Fibroblast of gingiva (primary cell): ENCODE measurements at regions not wholly inside any gene's neighbourhood (a gene's known extent, or its start where the extent isn't known, plus 50 kb on each side); places are given as distances from the start of the nearest gene placed in this dataset.
A peak's percentile ranks its signal among the peaks of the same experiment; 100 is the strongest.
"Not testable (repeated sequence)": the region's sequence is repeated elsewhere in the genome, so short reads cannot be mapped to it uniquely, and the experiment has no call there.

Experiments used
- DNase-seq: peaks from one replicate; pipeline ENCODE4 v3.0.0-alpha.2; 2011; ENCODE audit warnings: low read depth

DNA sequence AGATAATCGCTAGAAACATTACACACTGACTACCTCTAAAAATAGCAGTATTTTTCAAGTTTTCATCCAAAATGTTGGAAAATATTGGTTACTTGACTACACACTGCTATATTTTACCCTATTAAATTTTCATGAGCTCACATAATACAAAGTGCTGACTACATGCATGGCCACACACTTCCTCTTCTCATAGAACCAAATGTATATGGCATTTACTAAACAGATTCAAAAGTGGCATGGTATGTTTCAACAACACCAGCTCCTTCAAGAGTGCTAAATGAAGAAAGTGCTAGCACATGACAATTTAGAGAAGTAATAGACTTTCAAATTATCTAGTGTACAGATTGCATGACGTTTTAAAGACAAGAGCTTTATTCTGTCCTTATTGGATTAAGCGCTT, 780.4 kb upstream of the SLITRK6 start:
- no peak for DNase-seq

DNA sequence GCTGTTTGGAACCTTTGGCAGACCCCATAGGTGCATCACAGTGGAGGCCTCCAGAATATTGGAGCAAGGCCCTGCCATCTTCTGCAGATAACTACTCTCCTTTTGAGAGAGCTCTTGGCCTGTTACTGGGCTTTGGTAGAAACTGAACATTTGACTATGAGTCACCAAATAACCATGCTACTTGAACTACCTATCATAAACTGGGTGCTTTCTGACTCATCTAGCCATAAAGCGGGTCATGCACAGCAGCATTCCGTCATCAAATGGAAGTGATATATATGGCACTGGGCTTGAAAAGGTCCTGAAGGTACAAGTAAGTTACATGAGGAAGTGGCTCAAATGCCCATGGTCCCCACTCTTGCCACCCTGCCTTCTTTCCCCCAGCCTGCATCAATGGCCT, 782.5 kb upstream of the SLITRK6 start:
- DNase-seq = no peak

DNA sequence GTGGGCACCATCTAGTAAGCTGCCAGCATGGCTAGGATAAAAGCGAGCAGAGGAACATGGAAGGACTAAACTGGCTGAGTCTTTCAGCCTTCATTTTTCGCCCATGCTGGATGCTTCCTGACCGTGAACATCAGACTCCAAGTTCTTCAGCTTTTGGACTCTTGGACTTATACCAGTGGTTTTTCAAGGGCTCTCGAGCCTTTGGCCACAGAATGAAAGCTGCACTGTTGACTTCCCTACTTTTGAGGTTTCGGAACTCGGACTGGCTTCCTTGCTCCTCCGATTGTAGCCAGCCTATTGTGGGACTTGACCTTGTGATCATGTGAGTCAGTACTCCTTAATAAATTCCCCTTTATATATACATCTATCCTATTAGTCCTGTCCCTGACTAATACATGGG, 785.1 kb upstream of the SLITRK6 start:
- DNase-seq = no peak

DNA sequence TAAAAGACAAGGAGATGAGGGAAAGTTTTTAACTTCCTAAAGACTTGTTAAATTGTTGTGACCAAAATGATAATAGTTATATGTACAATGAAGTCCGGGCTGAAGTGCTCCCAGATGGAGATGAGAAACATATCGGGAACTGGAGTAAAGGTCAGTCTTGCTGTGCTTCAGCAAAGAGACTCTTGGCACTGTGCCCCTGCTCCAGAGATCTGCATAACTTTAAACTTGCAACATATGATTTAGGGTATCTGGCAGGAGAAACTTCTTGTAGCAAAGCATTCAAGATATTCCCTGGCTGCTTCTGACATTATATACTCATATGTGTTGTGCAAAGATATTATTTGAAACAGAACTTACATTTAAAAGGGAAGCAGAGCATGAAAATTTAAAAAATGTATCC, 786.6 kb upstream of the SLITRK6 start:
- DNase-seq = peak; percentile 97

DNA sequence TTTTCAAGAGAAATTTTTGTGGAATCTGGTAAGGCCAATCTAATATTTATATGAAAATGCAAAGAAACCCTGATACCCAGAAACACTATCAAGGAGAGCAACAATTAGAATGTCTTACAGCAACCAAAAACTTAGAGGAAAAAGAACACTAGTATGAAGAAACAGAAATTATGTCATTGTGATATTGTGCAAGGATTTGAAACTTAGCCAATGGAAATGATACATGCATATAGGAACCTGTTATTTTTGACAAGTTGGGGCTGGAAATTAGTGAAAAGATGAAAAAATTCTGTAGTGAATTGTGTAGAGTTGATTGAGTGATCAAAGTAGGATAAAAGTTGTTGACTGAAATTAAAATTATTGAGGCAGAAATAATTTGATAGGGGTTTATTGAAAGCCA, 792.6 kb upstream of the SLITRK6 start:
- peak; percentile 19 for DNase-seq

DNA sequence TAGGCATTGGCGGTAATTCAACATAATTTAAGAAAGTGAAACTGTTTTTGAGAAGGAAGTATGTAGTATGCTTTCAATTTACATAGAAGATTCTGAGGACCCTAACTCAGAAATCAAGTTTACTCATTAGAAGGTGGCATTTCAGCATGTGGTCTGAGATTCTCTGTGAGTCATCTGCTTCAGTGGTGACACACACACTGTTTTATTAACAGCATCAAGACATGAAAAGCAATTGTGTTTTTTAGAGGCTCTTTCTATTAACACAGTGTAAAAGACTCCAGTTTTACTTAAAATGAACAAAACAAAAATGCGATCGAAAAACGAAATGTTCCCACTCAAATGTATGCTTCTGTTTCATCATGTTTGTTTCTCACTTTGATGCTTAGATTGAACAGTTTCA, 802.1 kb upstream of the SLITRK6 start:
- no peak for DNase-seq

DNA sequence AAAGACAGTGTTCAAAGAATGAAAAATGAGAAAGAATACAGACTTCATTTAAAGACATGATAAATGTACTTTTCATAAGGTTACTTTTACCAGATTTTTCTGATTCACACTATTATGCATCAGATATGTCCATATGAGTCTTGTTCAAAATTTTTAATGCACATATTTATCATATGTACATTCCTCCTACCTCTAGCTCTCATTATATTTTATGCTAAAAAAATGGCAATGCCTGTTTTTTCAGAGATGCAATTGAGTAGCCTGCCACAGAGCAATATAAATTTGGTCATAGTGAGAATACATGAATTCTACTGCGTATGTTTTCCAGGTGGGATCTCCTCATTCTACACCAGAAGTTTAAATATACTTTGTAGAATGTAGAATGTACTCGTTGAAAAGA, 807.0 kb upstream of the SLITRK6 start:
- DNase-seq = no peak

DNA sequence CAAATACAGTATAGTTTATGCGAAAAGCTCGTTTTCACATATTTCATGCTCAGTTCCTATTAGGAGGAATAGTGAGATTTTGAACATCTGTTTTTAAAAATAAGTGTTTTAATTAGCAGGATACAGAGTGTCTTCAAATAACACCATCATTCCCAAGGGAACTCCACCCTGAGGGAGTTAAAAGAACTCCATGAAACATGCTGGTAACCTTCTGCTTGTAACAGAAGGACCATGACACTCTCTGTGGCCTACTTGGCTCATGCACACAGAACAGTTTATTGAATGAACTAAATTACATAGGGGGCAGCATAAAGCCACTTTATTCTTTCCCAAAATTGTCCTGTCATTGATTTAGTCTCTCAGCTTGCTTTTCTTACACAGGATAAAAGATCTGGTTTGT, 809.5 kb upstream of the SLITRK6 start:
- DNase-seq = no peak

DNA sequence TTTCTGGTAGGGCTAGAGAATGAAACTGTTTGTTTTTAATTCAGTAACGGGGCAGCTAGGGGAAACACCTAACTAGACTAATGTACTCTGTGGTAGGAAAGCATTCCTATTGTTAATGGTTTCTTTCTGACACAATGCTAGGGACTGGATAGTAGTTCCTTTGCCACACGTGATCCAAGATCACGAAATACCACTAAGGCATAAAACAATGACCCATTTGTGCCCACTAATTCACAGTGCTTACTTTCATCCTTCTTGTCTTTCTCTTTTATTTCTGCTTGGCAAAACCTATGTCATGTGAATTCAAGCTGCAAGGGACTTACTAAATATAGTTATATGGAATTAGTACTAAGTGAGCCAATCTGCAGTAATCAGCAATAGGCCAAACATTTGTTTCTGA, 834.1 kb upstream of the SLITRK6 start:
- DNase-seq = no peak

DNA sequence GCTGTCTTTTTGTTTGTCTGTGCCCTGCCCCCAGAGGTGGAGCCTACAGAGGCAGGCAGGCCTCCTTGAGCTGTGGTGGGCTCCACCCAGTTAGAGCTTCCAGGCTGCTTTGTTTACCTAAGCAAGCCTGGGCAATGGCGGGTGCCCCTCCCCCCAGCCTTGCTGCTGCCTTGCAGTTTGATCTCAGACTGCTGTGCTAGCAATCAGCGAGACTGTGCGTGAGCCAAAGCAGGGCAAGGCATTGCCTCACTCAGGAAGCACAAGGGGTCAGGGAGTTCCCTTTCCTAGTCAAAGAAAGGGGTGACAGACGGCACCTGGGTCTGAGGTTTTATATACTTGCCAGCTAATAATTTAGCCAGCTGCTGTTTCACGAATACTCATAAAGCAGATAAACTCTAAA, 852.0 kb upstream of the SLITRK6 start:
- not testable (repeated sequence) for DNase-seq

DNA sequence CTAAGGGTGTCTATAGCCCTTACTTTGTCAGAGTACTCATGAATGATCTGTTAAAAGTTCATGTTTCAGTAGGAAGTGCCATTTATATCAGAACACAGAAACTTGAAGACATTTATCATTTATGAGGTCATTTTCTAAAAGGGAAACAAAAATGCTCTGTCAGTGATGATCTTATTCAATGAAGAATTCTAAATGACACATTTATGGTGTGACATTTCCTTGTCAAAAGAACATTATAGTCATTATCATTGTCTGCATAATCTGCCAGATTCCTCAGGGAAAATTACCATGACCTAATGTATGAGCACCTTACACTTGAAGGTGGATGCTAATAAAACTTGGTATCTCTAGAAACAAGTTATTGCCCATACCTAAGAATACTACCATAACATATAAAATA, 853.8 kb upstream of the SLITRK6 start:
- no peak for DNase-seq

DNA sequence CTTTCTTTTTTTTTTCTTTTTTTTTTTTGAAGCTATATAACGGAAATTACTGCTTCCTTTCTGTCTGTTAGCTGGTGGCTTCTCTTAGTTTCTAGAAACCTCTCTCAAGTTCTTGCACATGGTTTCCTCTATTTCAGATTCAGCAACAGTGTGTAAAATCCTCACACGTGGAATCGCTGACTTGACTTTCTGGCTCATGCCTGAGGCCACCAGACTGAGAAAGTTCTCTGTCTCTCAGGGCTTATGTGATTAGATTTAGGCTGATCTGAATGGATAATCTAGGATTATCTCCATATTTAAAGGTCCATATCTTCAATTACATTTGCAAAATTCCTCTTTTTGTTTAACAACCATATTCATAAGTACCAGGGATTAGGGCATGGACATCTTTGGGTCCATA, 856.3 kb upstream of the SLITRK6 start:
- DNase-seq = no peak

DNA sequence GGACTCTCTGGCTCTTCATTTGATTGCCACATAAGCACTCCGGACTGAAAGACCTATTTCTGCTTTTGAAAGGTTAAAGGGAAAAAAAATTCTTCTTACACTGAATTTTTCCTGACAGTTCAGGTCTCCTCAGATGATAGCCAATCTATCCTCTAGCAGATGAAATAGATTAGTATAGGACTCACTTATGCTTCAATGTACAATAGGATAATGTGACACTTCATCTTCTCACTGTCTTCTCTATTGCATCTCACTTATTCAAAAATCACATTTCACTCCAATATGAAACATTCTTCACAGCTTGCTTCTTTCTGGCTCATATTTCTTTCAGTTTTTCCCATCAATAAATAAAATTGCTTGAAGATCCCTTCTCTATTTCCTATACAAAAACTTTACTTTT, 860.9 kb upstream of the SLITRK6 start:
- DNase-seq = no peak

DNA sequence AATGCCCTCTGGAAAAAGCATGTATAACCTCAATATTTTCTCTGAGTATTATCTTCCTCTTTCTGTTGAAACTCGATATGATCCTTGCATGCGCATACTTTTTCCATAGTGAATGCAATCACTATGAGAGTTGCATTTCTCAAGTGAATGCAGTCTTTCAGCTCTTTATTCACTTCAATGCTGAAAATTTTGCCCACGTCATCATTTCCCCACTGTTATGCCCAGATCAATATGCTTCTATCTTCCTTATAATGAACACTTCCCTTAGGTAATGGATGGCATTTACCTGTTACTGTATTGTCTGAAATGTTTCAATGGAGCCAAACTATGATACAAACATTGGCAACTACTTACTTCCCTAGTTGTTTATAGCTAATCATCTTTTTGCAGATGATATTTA, 866.6 kb upstream of the SLITRK6 start:
- DNase-seq = no peak

DNA sequence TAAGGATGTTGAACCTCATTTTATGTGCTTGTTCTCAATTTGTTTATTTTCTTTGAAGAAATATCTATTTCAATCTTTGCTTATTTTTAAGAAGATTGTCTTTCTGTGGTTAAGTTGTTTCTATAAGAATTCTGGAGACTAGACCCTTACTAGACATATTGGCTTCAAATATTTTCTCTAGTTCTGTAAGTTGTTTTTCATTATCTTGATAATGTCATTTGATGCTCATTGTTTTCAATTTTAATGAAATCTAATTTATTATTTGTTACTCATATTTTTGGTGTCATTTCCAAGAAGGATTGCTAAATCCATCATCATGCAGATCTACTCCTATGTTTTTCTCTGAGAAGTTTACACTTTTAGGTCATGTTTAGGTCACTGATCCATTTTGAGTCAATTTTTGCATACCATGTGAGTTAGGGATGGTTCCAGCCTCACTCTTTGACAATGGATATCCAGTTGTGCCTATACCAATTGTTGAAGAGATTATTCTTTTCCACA, 874.8 kb upstream of the SLITRK6 start:
- peak; percentile 15 for DNase-seq

DNA sequence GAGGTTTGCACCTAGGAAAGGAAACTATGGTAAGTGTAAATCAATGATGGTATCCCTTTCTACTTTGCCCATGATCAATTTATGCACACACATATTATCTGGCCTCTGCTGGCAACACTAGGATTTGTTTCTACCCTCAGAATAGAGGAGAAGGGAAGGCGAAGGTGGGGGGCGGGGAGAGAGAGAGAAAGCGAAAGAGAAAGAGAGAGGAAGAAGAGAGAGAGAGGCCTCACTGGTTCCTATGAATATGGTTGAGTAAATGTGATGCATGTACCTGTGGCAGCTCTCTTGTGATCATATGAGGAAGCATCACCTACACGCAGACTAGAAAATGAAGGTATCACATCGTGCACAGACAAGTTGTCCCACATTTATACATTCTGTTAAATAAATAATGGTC, 882.0 kb upstream of the SLITRK6 start:
- no peak for DNase-seq

DNA sequence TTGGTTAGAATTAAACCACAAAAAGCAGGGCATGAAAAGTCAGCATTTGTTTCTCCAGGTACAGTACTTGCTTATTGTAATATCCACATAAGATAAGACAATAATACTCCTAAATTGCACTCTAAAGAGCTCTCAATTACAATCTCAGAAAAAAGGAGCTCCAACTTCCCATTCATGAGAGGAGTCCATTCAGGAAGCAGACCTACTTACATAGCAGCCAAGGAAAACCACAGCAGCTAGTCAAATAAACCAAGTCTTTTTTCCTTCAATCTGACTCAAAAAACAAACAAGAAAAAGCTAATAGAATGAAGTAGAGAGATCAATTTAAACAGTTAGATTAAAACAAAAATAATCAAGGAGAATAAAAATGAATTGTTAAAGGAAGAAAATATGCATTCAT, 885.2 kb upstream of the SLITRK6 start:
- DNase-seq = no peak

DNA sequence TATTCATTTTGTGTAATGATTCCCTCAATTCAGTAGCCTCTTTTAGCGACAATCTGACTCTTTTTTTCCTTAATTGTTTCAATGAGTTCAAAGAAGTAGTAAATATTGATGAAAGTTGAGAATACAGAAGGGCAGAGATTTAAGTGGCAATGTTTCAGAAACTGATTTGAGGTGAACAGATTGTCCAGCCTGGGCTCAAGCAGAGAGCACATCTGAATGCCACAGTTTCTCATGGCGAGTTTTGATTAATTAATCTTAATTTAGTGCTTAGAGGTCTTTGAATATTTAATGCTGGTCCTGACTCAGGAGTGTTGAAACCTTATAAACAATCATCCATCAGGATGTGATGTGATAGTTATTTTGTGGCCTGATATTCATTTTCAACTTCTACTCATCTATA, 890.7 kb upstream of the SLITRK6 start:
- no peak for DNase-seq

DNA sequence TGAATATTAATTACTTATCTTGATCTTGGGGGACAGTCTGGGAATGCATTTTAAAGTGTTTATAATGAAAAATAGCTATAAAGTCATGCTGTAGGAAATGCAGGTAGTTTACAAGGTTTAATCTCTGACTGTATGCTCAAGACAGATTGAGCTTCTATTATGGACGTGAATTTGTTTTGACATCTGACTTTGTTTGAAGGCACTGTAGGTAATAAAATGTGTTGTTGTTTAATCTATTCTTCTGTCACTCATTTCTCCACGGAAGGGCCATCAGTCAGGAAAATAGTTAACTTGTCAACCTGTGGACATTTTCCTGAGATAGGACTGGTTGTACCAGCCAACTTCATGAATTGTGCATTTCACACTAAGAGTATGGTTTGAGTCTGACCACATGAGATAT, 893.1 kb upstream of the SLITRK6 start:
- DNase-seq = no peak

DNA sequence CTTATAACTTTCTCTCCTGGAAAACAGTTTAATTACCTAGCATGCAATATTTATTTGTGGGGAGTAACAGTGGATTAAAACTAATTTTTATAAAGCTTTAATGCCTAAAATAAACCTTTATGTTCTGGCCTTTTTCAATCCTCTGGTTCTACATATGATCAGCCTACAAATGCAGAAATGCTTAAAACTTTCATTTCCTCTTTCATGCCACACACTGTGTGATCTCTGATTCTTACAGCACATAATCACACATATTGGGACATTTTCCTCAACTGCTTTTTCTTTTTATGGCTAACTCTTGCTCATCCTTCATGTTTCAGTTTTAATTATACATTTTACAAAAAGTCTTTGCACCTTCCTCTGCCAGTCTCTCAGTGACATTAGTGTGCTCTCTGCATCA, 910.8 kb upstream of the SLITRK6 start:
- DNase-seq = no peak

DNA sequence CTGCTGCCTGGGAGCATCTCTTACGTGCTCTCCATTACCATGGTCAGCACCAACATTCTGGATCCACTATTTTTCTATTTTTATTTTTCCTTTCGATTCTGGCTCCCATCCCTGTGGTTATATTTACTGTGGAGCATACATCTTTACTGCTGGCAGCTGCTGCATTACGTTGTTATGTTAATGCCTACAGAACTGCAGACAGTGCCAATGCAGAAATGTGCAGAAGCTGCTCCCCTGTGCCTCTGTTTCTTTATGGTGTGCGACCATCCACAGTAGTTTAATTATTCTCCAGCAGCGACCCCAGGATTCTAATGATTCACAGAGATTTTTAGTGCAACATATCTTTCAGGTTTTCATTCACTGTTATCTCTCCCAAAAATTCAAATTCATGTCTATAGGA, 911.7 kb upstream of the SLITRK6 start:
- no peak for DNase-seq

DNA sequence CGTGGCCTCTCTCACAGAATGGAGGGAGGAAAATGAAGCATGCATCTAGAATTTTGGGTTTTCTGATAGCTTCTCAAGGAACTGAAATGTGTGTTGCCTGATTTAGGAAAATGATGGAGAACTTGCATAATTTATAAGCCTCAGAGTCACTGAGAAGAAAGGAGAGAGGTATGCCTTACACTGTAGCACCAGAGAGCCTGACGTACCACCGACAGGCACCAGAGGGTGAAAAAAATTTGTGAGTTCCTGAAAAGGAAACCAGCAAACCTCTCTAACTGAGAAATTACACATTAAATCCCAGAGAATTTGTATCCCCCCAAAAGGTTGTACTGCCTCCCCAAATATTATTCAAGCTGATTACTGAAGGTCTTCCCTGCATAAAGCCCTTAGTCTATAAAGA, 915.3 kb upstream of the SLITRK6 start:
- DNase-seq = no peak

DNA sequence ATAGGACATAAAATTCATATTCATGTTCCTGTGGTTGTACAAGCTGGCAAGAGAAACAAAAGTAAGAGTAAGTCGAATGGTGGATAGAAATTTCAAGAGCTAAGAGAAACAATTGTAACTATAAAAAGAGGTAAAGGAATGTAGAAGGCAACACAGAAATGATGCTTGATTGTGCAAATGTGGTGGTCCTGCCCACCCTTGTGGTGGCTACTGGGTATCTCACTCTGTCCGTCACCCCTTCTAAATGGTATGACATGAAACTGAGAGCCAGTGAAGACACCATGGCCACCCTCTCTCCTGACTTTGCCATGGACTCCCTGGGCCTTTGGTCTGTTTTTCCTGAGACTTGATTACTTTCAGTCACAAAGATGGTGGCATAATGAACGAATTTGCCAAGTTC, 925.9 kb upstream of the SLITRK6 start:
- no peak for DNase-seq

DNA sequence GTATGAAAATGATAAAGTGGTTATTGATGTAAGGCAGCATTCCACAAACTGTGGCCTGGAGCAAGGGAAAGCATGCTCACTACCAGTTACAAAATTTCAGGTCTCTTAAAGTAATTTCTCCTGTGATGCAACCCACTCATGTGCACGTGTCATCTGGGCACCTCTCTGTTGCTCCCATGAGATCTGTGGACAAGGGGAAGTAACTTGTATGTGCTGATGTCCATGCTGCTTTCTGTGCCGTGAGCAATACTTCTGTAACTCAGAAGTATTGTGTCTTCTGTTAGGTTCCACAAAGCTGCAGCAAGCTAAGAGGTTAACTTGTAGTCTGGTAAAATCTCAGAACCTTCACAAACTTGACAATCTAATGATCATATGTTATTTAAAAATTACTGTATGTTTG, 930.0 kb upstream of the SLITRK6 start:
- peak; percentile 34 for DNase-seq

DNA sequence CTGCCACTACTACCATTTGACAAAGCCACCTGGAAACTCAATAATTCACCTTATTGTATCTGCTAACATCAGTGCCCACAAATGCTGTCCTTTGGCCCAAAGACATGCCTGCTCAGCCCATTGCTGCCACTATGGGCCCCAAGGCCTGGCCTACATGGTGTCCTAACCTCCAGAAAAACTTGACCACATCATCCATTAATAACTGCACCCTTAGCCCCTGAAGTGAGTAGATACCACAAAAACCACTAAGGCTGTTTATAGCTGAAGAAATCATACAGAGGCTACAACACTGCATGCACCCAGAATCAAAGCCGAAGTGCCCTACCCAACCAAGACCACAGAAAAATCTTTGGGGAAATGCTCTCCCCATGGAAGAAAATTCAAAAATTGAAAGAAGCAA, 932.8 kb upstream of the SLITRK6 start:
- no peak for DNase-seq
